Right lobe of liver (tissue), 6 donors: ENCODE measurements at regions not wholly inside any gene's neighbourhood (a gene's known extent, or its start where the extent isn't known, plus 50 kb on each side); places are given as distances from the start of the nearest gene placed in this dataset.

Experiments used
- ATAC-seq, 4 donors: fragments of 200-7000 bp; cut with Tn5 transposase; one replicate each; pipeline ENCODE4 v1.9.1; 2020; ENCODE audit warnings: mild to moderate bottlenecking in 4 of 4, moderate library complexity in 4 of 4
- DNase-seq, 3 donors: peaks; one replicate each; pipeline ENCODE4 v3.0.0-alpha.2; 2020
- H3K27ac ChIP-seq, 3 donors: fragments of 200-600 bp; one replicate each; pipeline ENCODE4 v1.8.0; 2022
- H3K27me3 ChIP-seq, 2 donors: fragments of 200-600 bp; one replicate each; pipeline ENCODE4 v1.8.0; 2022
- H3K36me3 ChIP-seq, 4 donors: fragments of 200-600 bp; sonication (generic) in 1 of 4; one replicate each; pipeline versions ENCODE4 v1.5.1 to v1.8.0; 2017 to 2022; ENCODE audit warnings: control low read depth in 1 of 4
- H3K4me1 ChIP-seq, 4 donors: fragments of 200-600 bp; sonication (generic) in 1 of 4; one replicate each; pipeline versions ENCODE4 v1.5.1 to v1.8.0; 2017 to 2022; ENCODE audit warnings: control low read depth in 1 of 4
- H3K4me3 ChIP-seq, 3 donors: fragments of 200-600 bp; one replicate each; pipeline ENCODE4 v1.8.0; 2022
- H3K9me3 ChIP-seq, 4 donors: fragments of 200-600 bp; sonication (generic) in 1 of 4; one replicate each; pipeline versions ENCODE4 v1.5.1 to v1.8.0; 2017 to 2022; ENCODE audit warnings: control low read depth in 1 of 4
- CTCF ChIP-seq, 4 donors: fragments of 200-600 bp in 3 of 4; fragments of 450-650 bp in 1 of 4; IDR thresholded peaks; one replicate each; pipeline versions ENCODE4 v1.5.1 to v1.8.0; 2016 to 2022; ENCODE audit warnings: antibody characterized with exemption in 4 of 4, mild to moderate bottlenecking in 2 of 4
- POLR2A ChIP-seq: fragments of 450-650 bp; IDR thresholded peaks from one replicate; pipeline ENCODE4 v1.6.1; 2017; ENCODE audit warnings: antibody characterized with exemption, mild to moderate bottlenecking
- WGBS: methylation state at CpG from one replicate; pipeline ENCODE4 v1.1.6; 2018; ENCODE audit warnings: low coverage, low lambda C conversion rate; ENCODE audit not compliant: insufficient coverage; ENCODE audit errors: missing lambda C conversion rate; 5-methylcytosine and 5-hydroxymethylcytosine counted together
- intact Hi-C, 2 donors: fragments of 100-400 bp; cut with DNase I; formaldehyde crosslinking; loops; one replicate each; pipeline versions ENCODE4 v1.11.2 to v1.14.1; 2022
- donor health status: DM: no; HTN: yes; CAD: no.
- donor health status: DM: no; HTN: no; CAD: no.
- donor health status: DM: no; HTN: no; CAD: no.
- donor health status: DM: no; HTN: yes; CAD: no.
- donor health status: DM: no; HTN: yes; CAD: no.

DNA sequence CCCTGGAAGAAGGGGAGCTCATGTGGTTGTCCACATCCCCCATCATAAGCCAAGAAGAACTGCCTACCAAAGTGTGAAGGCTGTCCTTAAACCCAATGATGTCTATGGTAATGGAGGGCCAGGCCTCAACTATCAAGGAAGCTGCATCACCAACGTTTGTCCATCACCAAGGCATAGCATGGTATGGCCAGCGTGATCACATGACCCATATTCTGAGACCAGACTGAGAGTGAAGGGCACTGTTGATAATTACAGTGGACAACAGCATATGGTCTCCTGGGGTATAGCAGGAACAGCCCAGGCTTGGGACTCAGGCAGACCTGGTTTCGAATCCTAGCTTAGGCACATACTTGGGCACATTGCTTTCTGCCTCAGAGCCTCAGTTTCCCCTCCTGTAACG, 218.2 kb upstream of the RREB1 start:
- Histone ChIP-seq H3K36me3 (no peaks in the 10 kb centered on the region), H3K9me3 (no peaks in the 10 kb centered on the region), H3K4me1 (peaks cover 0 to 14% (median 6%) of the 10 kb centered on the region in 4 donors), H3K4me3 (no peak overlapping the region), H3K27me3 (no peaks in the 10 kb centered on the region), H3K27ac (no peak overlapping the region)
- intact Hi-C loops = no loop called here
- DNase-seq = no peak
- no peak for ATAC-seq
- TF ChIP-seq POLR2A (no peak), CTCF (IDR thresholded peaks at IDR 0.05) (no peak)
- 75% methylated on average over 2 of the region's 4 CpGs for WGBS

GRCh38 chr6:6890400-6890858, 217.3 kb upstream of the RREB1 start:
- ATAC-seq (peak; percentile 55 to 79 (median 75)), DNase-seq (peak in 2 of 3 donors; percentile 46 to 70)
- intact Hi-C loops = no loop called here
- 0% methylated on average over 5 of the region's 6 CpGs for WGBS
- no peak for TF ChIP-seq POLR2A
- TF ChIP-seq CTCF (IDR thresholded peaks at IDR 0.05) = no peak
- H3K4me3 ChIP-seq = no peak overlapping the region
- no peaks in the 10 kb centered on the region for H3K27me3 ChIP-seq
- H3K9me3 ChIP-seq = no peaks in the 10 kb centered on the region
- peak overlapping the region in 1 of 3 donors; percentile 29 for H3K27ac ChIP-seq
- peaks cover 0 to 11% (median 3%) of the 10 kb centered on the region in 4 donors for H3K4me1 ChIP-seq
- H3K36me3 ChIP-seq = no peaks in the 10 kb centered on the region

GRCh38 chr6:6891125-6891721, 216.5 kb upstream of the RREB1 start:
- WGBS = 97% methylated on average over 5 of the region's 8 CpGs
- H3K4me1 ChIP-seq = peaks cover 0 to 6% (median 0%) of the 10 kb centered on the region in 4 donors
- peak in 1 of 4 donors; percentile 14 for ATAC-seq
- no peak overlapping the region for H3K27ac ChIP-seq
- H3K4me3 ChIP-seq = no peak overlapping the region
- no peaks in the 10 kb centered on the region for H3K27me3 ChIP-seq
- TF ChIP-seq CTCF (IDR thresholded peaks at IDR 0.05) (no peak), POLR2A (no peak)
- H3K36me3 ChIP-seq = no peaks in the 10 kb centered on the region
- intact Hi-C loops = no loop called here
- no peaks in the 10 kb centered on the region for H3K9me3 ChIP-seq
- DNase-seq = no peak

DNA sequence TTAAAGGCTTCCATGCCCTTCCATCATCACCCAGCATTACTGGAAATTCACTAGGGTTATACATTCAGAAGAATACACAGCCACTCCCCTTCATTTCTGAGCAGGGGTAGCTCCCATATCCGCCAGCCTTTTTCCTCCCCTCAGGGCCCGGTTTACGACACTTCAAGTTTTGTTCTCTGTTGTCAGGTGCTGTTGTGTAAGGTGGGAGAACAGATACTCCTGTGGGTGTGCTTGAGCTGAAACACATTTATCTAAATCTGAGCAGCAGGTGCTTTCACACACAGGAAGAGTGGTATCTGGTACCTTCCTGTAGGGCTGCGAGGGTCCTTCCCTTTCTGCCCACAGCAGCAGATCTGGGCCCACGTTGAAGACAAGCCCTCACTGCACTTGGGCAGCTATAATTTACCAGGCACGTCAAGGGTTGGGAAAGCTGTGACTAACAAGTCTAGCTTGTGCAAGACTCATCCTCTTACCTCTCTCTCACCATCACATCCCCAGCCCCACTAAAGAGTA, 215.8 kb upstream of the RREB1 start:
- H3K9me3 ChIP-seq = no peaks in the 10 kb centered on the region
- H3K27me3 ChIP-seq = no peaks in the 10 kb centered on the region
- H3K4me1 ChIP-seq = peaks cover 0 to 6% (median 0%) of the 10 kb centered on the region in 4 donors
- intact Hi-C loops = no loop called here
- ATAC-seq (no peak), DNase-seq (no peak)
- TF ChIP-seq POLR2A = no peak
- TF ChIP-seq CTCF (IDR thresholded peaks at IDR 0.05) = no peak
- no peak overlapping the region for H3K27ac ChIP-seq
- no peak overlapping the region for H3K4me3 ChIP-seq
- 66% methylated on average over 4 of the region's 6 CpGs for WGBS
- no peaks in the 10 kb centered on the region for H3K36me3 ChIP-seq
